RWPE2 (cell line): ENCODE measurements at regions not wholly inside any gene's neighbourhood (a gene's known extent, or its start where the extent isn't known, plus 50 kb on each side); places are given as distances from the start of the nearest gene placed in this dataset.

Source experiments
- ATAC-seq: fragments of 200-7000 bp; cut with Tn5 transposase; 3 replicates; pipeline ENCODE4 v1.9.1; 2021; ENCODE audit warnings: low read depth
- DNase-seq: peaks from one replicate; pipeline ENCODE4 v3.0.0-alpha.2; 2020; ENCODE audit warnings: low spot score
- H3K27ac ChIP-seq: fragments of 450-650 bp; 2 replicates; pipeline ENCODE4 v1.5.1; 2017; ENCODE audit warnings: mild to moderate bottlenecking; ENCODE audit not compliant: poor library complexity, severe bottlenecking
- H3K27me3 ChIP-seq: fragments of 250-450 bp; sonication (Bioruptor Pico); 2 replicates; pipeline ENCODE4 v1.5.1; 2021; ENCODE audit warnings: mild to moderate bottlenecking, moderate library complexity; ENCODE audit not compliant: insufficient read depth, poor library complexity, severe bottlenecking
- H3K36me3 ChIP-seq: fragments of 250-450 bp; sonication (Bioruptor Pico); 2 replicates; pipeline ENCODE4 v1.5.1; 2020; ENCODE audit warnings: low read depth, mild to moderate bottlenecking, moderate library complexity
- H3K4me1 ChIP-seq: fragments of 250-450 bp; sonication (Bioruptor Pico); 2 replicates; pipeline ENCODE4 v1.5.1; 2021; ENCODE audit warnings: mild to moderate bottlenecking, moderate library complexity; ENCODE audit not compliant: insufficient read depth, poor library complexity, severe bottlenecking
- H3K4me3 ChIP-seq: fragments of 250-450 bp; sonication (Bioruptor Pico); 2 replicates; pipeline ENCODE4 v1.5.1; 2021; ENCODE audit warnings: mild to moderate bottlenecking, moderate library complexity; ENCODE audit not compliant: severe bottlenecking
- H3K9me3 ChIP-seq: fragments of 250-450 bp; sonication (Bioruptor Pico); 2 replicates; pipeline ENCODE4 v1.5.1; 2021; ENCODE audit warnings: mild to moderate bottlenecking, moderate library complexity; ENCODE audit not compliant: severe bottlenecking
- TF ChIP-seq, protein P1 (sequence below): fragments of 450-650 bp; IDR thresholded peaks from one replicate; pipeline ENCODE4 v1.5.1; 2017; ENCODE audit warnings: mild to moderate bottlenecking, moderate library complexity; ENCODE audit not compliant: poor library complexity, severe bottlenecking

DNA sequence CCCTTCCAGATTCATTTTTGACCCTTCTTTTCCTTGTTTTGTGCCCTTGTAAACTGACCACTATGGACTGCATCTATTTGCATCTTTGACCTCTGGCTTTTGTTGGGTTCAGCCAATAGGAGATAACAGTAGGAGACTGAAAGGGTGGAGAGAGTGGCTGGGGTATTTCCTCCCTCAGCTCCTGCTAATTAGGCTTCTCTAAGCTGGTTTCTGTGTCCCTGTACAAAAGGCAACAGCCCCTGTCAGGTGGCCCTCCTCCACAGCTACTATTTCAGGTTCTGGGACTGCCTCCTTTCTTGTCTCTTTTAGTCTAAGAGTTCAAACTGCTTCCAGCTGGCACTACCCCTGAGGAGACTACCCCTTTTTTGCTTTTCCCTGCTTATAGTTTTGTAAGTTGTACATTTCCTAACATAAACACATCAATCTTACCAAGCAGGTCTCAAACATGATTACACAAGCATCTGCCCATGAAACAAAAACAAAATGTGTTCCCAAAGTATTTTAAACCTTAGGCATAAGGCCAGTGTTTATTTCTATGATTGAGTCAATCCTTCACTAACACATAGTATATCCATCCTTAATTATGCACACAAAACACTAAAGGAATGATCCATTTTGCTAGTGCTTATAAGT, 262.0 kb upstream of the TRPM3 start:
- ATAC-seq (no peak), DNase-seq (no peak)
- Histone ChIP-seq H3K36me3 (no peaks in the 10 kb centered on the region), H3K9me3 (no peaks in the 10 kb centered on the region), H3K4me3 (no peak overlapping the region), H3K27ac (no peak overlapping the region), H3K4me1 (no peaks in the 10 kb centered on the region), H3K27me3 (no peaks in the 10 kb centered on the region)
- TF ChIP-seq, protein P1, sequence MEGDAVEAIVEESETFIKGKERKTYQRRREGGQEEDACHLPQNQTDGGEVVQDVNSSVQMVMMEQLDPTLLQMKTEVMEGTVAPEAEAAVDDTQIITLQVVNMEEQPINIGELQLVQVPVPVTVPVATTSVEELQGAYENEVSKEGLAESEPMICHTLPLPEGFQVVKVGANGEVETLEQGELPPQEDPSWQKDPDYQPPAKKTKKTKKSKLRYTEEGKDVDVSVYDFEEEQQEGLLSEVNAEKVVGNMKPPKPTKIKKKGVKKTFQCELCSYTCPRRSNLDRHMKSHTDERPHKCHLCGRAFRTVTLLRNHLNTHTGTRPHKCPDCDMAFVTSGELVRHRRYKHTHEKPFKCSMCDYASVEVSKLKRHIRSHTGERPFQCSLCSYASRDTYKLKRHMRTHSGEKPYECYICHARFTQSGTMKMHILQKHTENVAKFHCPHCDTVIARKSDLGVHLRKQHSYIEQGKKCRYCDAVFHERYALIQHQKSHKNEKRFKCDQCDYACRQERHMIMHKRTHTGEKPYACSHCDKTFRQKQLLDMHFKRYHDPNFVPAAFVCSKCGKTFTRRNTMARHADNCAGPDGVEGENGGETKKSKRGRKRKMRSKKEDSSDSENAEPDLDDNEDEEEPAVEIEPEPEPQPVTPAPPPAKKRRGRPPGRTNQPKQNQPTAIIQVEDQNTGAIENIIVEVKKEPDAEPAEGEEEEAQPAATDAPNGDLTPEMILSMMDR, result no peak

DNA sequence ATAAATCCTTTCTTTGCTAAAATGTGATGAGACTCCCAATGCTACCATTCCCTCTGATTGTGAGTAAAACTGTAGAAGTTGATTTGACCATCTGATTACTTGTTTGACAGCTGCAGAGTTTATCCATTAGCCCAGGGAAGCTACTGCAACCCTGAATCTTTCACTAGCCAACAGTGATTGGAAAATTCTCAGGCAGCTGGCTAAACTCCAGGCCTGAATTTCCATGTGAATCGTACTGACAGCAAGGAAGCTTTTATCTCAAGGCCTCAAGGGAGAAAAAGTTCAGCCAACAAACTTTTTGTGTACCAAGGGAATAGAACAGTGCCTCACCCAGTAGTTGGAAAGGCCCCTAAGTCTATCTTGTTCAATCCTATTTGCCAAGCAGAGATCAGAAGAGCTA, 246.7 kb upstream of the TRPM3 start:
- no peak for DNase-seq
- H3K4me3 ChIP-seq, result no peak overlapping the region
- TF ChIP-seq, protein P1, result no peak
- H3K27me3 ChIP-seq, result peaks cover 29% of the 10 kb centered on the region
- no peaks in the 10 kb centered on the region for H3K9me3 ChIP-seq
- no peak for ATAC-seq
- no peak overlapping the region for H3K27ac ChIP-seq
- H3K4me1 ChIP-seq, result no peaks in the 10 kb centered on the region
- H3K36me3 ChIP-seq, result no peaks in the 10 kb centered on the region

DNA sequence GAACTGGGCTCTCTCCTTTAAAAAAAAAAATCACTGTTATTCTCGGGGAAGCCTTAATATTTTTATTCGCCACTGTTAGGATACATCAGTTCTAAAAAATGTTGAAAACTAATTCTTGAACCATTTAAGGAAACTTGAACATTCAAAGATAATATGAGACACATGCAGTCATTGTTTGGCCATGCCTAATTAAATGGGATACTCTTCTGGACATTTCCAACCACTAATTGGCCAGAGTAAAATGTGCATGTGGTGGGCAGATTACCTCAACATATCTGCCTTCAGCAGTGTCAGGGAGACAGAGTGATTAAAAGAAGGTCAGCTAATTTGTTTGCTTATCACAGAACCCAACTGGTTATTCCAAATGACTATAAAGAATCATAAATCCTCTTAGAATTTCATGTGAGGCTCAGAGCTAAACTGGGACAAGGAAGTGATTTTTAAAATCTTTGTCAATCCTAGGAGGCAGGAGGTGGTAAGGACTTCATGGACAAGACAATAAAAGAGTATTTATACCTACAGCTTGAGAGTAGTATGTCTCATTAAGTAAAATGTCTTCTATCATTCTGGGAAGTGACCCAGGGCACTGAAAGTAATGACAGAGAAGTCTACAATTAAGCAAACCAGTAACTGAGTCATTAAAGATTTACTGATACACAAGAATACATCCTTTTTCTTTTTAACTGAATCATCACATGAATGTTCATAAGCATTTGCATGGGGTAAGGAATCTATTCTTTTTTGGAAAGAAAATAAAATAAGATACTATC, 242.9 kb upstream of the TRPM3 start:
- no peak for DNase-seq
- Histone ChIP-seq H3K4me3 (no peak overlapping the region), H3K27me3 (peaks cover 21% of the 10 kb centered on the region), H3K27ac (no peak overlapping the region), H3K36me3 (no peaks in the 10 kb centered on the region), H3K9me3 (no peaks in the 10 kb centered on the region), H3K4me1 (no peaks in the 10 kb centered on the region)
- ATAC-seq, result no peak
- TF ChIP-seq, protein P1, result no peak

DNA sequence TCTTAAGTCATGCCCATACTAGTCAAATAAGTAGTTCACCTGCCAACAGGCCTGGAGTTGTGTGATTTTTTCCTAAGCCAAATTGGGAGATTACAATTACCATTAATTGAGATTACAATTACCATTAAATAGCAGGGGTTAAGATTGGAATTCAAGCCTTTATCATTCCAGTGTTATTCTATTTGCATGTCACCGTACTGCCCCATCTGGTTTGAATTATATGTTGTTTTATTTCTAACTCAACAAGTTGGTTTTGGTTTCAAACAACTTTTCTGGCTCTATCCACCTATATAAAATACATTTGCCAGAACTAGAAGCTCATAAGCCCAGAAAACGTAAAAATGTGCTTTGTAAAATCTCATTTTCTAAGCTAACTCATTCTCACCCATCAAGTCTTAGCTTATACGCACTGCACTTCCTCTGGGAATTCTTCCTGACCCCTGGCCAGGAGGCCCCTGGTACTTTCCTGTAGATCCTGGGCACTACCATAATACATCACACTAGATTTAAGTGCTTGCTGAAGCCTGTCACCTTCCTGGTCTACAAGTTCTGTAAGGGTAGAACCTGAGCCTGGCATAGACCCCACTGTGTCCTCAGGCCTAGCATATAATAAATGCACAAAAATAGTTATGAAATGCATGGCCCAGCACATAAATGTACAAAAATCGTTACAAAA, 242.0 kb upstream of the TRPM3 start:
- TF ChIP-seq, protein P1, result no peak
- Histone ChIP-seq H3K9me3 (no peaks in the 10 kb centered on the region), H3K27ac (no peak overlapping the region), H3K4me3 (no peak overlapping the region), H3K27me3 (peaks cover 12% of the 10 kb centered on the region), H3K4me1 (no peaks in the 10 kb centered on the region), H3K36me3 (no peaks in the 10 kb centered on the region)
- ATAC-seq (no peak), DNase-seq (no peak)
